Spleen (tissue), 11 donors: ENCODE measurements at regions not wholly inside any gene's neighbourhood (a gene's known extent, or its start where the extent isn't known, plus 50 kb on each side); places are given as distances from the start of the nearest gene placed in this dataset.

Experiments used
- DNase-seq: peaks from one replicate; pipeline ENCODE4 v3.0.0-alpha.2; 2020
- H3K27ac ChIP-seq, 8 donors: fragments of 200-600 bp; sonication (generic) in 7 of 8; 1 replicate in 4 of 8; 2 replicates in 4 of 8; pipeline versions ENCODE4 v1.5.0 to v1.8.0; 2016 to 2021; ENCODE audit warnings: inconsistent platforms in 4 of 8, mild to moderate bottlenecking in 4 of 8, moderate library complexity in 1 of 8
- H3K27me3 ChIP-seq, 7 donors: fragments of 200-600 bp; sonication (generic) in 6 of 7; replicated peaks in 1 of 7; 1 replicate in 4 of 7; 2 replicates in 3 of 7; pipeline versions ENCODE4 v1.5.0 to v1.8.0; 2016 to 2021; ENCODE audit warnings: inconsistent platforms in 3 of 7, mild to moderate bottlenecking in 1 of 7
- H3K36me3 ChIP-seq, 6 donors: fragments of 200-600 bp; sonication (generic) in 5 of 6; 1 replicate in 4 of 6; 2 replicates in 2 of 6; pipeline versions ENCODE4 v1.5.0 to v1.8.0; 2016 to 2021; ENCODE audit warnings: inconsistent platforms in 2 of 6
- H3K4me1 ChIP-seq, 6 donors: fragments of 200-600 bp; sonication (generic) in 5 of 6; 1 replicate in 3 of 6; 2 replicates in 3 of 6; pipeline versions ENCODE4 v1.5.0 to v1.8.0; 2016 to 2021; ENCODE audit warnings: inconsistent platforms in 3 of 6
- H3K4me3 ChIP-seq, 8 donors: fragments of 200-600 bp; sonication (generic) in 7 of 8; 1 replicate in 4 of 8; 2 replicates in 4 of 8; pipeline versions ENCODE4 v1.5.0 to v1.8.0; 2016 to 2021; ENCODE audit warnings: inconsistent platforms in 4 of 8, mild to moderate bottlenecking in 4 of 8, moderate library complexity in 2 of 8
- H3K9me3 ChIP-seq, 8 donors: fragments of 200-600 bp; sonication (generic) in 7 of 8; 1 replicate in 4 of 8; 2 replicates in 4 of 8; pipeline versions ENCODE4 v1.5.0 to v1.8.0; 2016 to 2021; ENCODE audit warnings: inconsistent platforms in 4 of 8
- CTCF ChIP-seq, 11 experiments: fragments of 200-600 bp in 7 of 11; fragments of 450-650 bp in 4 of 11; sonication (generic) in 4 of 11; IDR thresholded peaks in 8 of 11; conservative IDR thresholded peaks in 3 of 11; 1 replicate in 7 of 11; 2 replicates in 4 of 11; pipeline versions ENCODE4 v1.4.0 to v1.8.0; 2016 to 2021; ENCODE audit warnings: antibody characterized with exemption in 11 of 11, inconsistent platforms in 4 of 11, mild to moderate bottlenecking in 1 of 11
- POLR2A ChIP-seq, 3 donors: fragments of 450-650 bp; IDR thresholded peaks; one replicate each; pipeline ENCODE4 v1.5.1; 2017; ENCODE audit warnings: antibody characterized with exemption in 3 of 3, mild to moderate bottlenecking in 1 of 3
- POLR2AphosphoS5 ChIP-seq, 3 donors: sonication (generic); formaldehyde crosslinking; IDR thresholded peaks; one replicate each; pipeline ENCODE4 v1.5.1; 2017; ENCODE audit warnings: antibody characterized with exemption in 3 of 3
- WGBS, 5 donors: extraction: QIAGEN DNeasy Blood & Tissue Kit in 3 of 5; methylation state at CpG; one replicate each; pipeline versions ENCODE4 v1.1.5 to v1.1.7; 2013 to 2018; 5-methylcytosine and 5-hydroxymethylcytosine counted together
- intact Hi-C: fragments of 100-400 bp; cut with DNase I; formaldehyde crosslinking; loops from one replicate; pipeline ENCODE4 v1.15.0; 2023; ENCODE audit warnings: low total_unique reads
- donor health status: healthy with polysubstance abuse.
- donor health status: DM: no; HTN: no; CAD: no; lungs with moderate emphysema.
- donor health status: DM: no; HTN: no; CAD: no.
- donor health status: Bipolar disorder and iron deficiency.
- donor health status: healthy.
- donor health status: DM: no; HTN: no; CAD: no.
- donor health status: DM: yes; HTN: yes; CAD: no.

- Histone ChIP-seq H3K9me3 (no peaks in the 10 kb centered on the region), H3K4me1 (peaks cover 0 to 18% (median 2%) of the 10 kb centered on the region in 6 donors), H3K4me3 (no peak overlapping the region), H3K27ac (no peak overlapping the region), H3K36me3 (no peaks in the 10 kb centered on the region), H3K27me3 (peaks cover 0 to 44% (median 0%) of the 10 kb centered on the region in 7 donors)
- intact Hi-C loops = no loop called here
- no peak for TF ChIP-seq POLR2AphosphoS5 (IDR thresholded peaks at IDR 0.05)
- TF ChIP-seq POLR2A (IDR thresholded peaks at IDR 0.05) = no peak
- TF ChIP-seq CTCF (IDR thresholded peaks at IDR 0.05 in 8 of 11, conservative IDR thresholded peaks at IDR 0.05 in 3 of 11) = no peak
- WGBS, 5 donors = 67 to 92% (median 87%) methylated on average over 3 of the region's 3 CpGs
- peak; percentile 56 for DNase-seq
Observed at GRCh38 chr5:135107986-135108385, 74.0 kb upstream of the PITX1 start.

GRCh38 chr5:135106610-135107471, 72.8 kb upstream of the PITX1 start:
- peak; percentile 71 for DNase-seq
- Histone ChIP-seq H3K4me1 (peaks cover 0 to 18% (median 2%) of the 10 kb centered on the region in 6 donors), H3K9me3 (no peaks in the 10 kb centered on the region), H3K27ac (no peak overlapping the region), H3K36me3 (no peaks in the 10 kb centered on the region), H3K4me3 (no peak overlapping the region), H3K27me3 (peaks cover 0 to 52% (median 0%) of the 10 kb centered on the region in 7 donors)
- no peak for TF ChIP-seq POLR2AphosphoS5 (IDR thresholded peaks at IDR 0.05)
- no peak for TF ChIP-seq POLR2A (IDR thresholded peaks at IDR 0.05)
- no peak for TF ChIP-seq CTCF (IDR thresholded peaks at IDR 0.05 in 8 of 11, conservative IDR thresholded peaks at IDR 0.05 in 3 of 11)
- WGBS, 5 donors = 34 to 54% (median 45%) methylated on average over 17 to 19 of the region's 19 CpGs
- intact Hi-C loops = no loop called here

GRCh38 chr5:135106136-135106535, 72.1 kb upstream of the PITX1 start:
- Histone ChIP-seq H3K4me1 (peaks cover 0 to 18% (median 2%) of the 10 kb centered on the region in 6 donors), H3K27me3 (peaks cover 0 to 48% (median 0%) of the 10 kb centered on the region in 7 donors), H3K4me3 (no peak overlapping the region), H3K27ac (no peak overlapping the region), H3K36me3 (no peaks in the 10 kb centered on the region), H3K9me3 (no peaks in the 10 kb centered on the region)
- WGBS, 5 donors = 84 to 94% (median 85%) methylated on average over 3 of the region's 3 CpGs
- DNase-seq = no peak
- intact Hi-C loops = no loop called here
- TF ChIP-seq POLR2A (IDR thresholded peaks at IDR 0.05) (no peak), POLR2AphosphoS5 (IDR thresholded peaks at IDR 0.05) (no peak), CTCF (IDR thresholded peaks at IDR 0.05 in 8 of 11, conservative IDR thresholded peaks at IDR 0.05 in 3 of 11) (no peak)

- DNase-seq = no peak
- no peak overlapping the region for H3K27ac ChIP-seq
- peaks cover 0 to 46% (median 0%) of the 10 kb centered on the region in 7 donors for H3K27me3 ChIP-seq
- H3K4me3 ChIP-seq = no peak overlapping the region
- no peaks in the 10 kb centered on the region for H3K9me3 ChIP-seq
- H3K4me1 ChIP-seq = peaks cover 0 to 18% (median 2%) of the 10 kb centered on the region in 6 donors
- no peak for TF ChIP-seq POLR2AphosphoS5 (IDR thresholded peaks at IDR 0.05)
- no peak for TF ChIP-seq POLR2A (IDR thresholded peaks at IDR 0.05)
- no peak for TF ChIP-seq CTCF (IDR thresholded peaks at IDR 0.05 in 8 of 11, conservative IDR thresholded peaks at IDR 0.05 in 3 of 11)
- intact Hi-C loops = no loop called here
- H3K36me3 ChIP-seq = no peaks in the 10 kb centered on the region
- 90 to 97% (median 93%) methylated on average over 3 of the region's 3 CpGs for WGBS, 5 donors
Observed at GRCh38 chr5:135105105-135105484, 71.1 kb upstream of the PITX1 start.
